ENCODE measurements at regions not wholly inside any gene's neighbourhood (a gene's known extent, or its start where the extent isn't known, plus 50 kb on each side); places are given as distances from the start of the nearest gene placed in this dataset.
"Not testable (repeated sequence)": the region's sequence is repeated elsewhere in the genome, so short reads cannot be mapped to it uniquely, and the experiment has no call there.

DNA sequence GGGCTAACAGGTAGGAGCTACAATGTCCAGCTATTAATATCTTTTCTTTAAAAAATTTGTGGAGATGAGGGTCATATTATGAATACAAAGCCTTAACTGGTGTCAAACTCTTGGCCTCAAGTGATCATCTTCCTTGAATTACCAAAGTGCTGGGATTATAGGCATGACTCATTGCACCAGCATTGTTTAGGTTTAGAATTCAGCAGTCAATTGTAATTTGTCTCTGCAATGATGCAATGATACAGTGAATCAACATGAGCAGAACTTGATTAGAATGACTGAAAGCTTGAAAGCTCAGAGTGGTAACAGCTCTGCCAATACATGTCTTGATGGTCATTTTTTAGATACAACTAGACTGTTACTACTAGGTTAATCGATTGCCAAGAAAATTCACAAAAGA lies 752.8 kb upstream of the MIR17HG start:
- peaks cover 3% of the 10 kb centered on the region for H3K27me3 Mint-ChIP-seq (ENCODE audit: insufficient read depth, low read depth)
- Histone ChIP-seq H3K79me2 (ENCODE audit: low read depth) (no peaks in the 10 kb centered on the region), H3K27ac (no peak overlapping the region), H2AFZ (replicated peaks) (no peak overlapping the region), H3K4me1 (no peaks in the 10 kb centered on the region), H4K20me1 (ENCODE audit: low read depth) (no peaks in the 10 kb centered on the region), H3F3A (ENCODE audit: low read depth) (no peaks in the 10 kb centered on the region), H3K27me3 (no peaks in the 10 kb centered on the region), H3K9me3 (ENCODE audit: low read depth) (no peaks in the 10 kb centered on the region), H3K36me3 (no peaks in the 10 kb centered on the region), H3K4me3 (no peak overlapping the region), H3K4me2 (no peak overlapping the region), H3K9ac (no peak overlapping the region)
- H3K27ac Mint-ChIP-seq = no peak overlapping the region
- peaks cover 2% of the 10 kb centered on the region for H3K36me3 Mint-ChIP-seq
- peaks cover 8% of the 10 kb centered on the region for H3K9me3 Mint-ChIP-seq
- no peak for DNase-seq (ENCODE audit: low spot score)
- no peak overlapping the region for H3K4me3 Mint-ChIP-seq
- TF ChIP-seq EZH2phosphoT487 (IDR thresholded peaks at IDR 0.05) (no peak), EZH2 (IDR thresholded peaks at IDR 0.05) (no peak)
- TF ChIP-seq, protein P1, sequence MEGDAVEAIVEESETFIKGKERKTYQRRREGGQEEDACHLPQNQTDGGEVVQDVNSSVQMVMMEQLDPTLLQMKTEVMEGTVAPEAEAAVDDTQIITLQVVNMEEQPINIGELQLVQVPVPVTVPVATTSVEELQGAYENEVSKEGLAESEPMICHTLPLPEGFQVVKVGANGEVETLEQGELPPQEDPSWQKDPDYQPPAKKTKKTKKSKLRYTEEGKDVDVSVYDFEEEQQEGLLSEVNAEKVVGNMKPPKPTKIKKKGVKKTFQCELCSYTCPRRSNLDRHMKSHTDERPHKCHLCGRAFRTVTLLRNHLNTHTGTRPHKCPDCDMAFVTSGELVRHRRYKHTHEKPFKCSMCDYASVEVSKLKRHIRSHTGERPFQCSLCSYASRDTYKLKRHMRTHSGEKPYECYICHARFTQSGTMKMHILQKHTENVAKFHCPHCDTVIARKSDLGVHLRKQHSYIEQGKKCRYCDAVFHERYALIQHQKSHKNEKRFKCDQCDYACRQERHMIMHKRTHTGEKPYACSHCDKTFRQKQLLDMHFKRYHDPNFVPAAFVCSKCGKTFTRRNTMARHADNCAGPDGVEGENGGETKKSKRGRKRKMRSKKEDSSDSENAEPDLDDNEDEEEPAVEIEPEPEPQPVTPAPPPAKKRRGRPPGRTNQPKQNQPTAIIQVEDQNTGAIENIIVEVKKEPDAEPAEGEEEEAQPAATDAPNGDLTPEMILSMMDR (IDR thresholded peaks at IDR 0.05) = no peak
- H3K4me1 Mint-ChIP-seq = no peaks in the 10 kb centered on the region

DNA sequence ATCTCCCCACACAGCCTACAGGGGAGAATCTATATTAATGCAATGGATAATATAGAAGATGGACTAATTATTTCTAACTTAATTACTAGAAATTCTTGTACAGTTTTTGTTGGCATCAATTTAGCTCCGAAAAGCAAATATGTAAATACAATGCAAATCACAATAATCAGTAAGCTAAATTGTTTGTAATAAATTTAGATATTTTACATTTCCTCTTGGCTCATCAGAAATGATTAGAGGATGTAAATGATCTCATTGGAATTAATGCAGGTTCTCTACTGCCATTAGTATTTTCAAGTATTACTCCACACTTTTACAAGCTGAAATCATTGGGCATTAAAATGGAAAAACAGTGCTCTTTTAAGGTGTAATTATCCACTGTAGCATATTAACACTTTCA lies 741.8 kb upstream of the MIR17HG start:
- Histone ChIP-seq H4K20me1 (ENCODE audit: low read depth) (no peaks in the 10 kb centered on the region), H3K79me2 (ENCODE audit: low read depth) (no peaks in the 10 kb centered on the region), H3K27ac (no peak overlapping the region), H3K4me1 (no peaks in the 10 kb centered on the region), H3F3A (ENCODE audit: low read depth) (no peaks in the 10 kb centered on the region), H3K4me2 (no peak overlapping the region), H3K9me3 (ENCODE audit: low read depth) (no peaks in the 10 kb centered on the region), H3K4me3 (no peak overlapping the region), H3K9ac (no peak overlapping the region), H2AFZ (replicated peaks) (no peak overlapping the region), H3K27me3 (no peaks in the 10 kb centered on the region), H3K36me3 (no peaks in the 10 kb centered on the region)
- H3K9me3 Mint-ChIP-seq = no peaks in the 10 kb centered on the region
- H3K4me1 Mint-ChIP-seq = no peaks in the 10 kb centered on the region
- no peaks in the 10 kb centered on the region for H3K36me3 Mint-ChIP-seq
- H3K4me3 Mint-ChIP-seq = no peak overlapping the region
- no peaks in the 10 kb centered on the region for H3K27me3 Mint-ChIP-seq (ENCODE audit: insufficient read depth, low read depth)
- no peak for DNase-seq (ENCODE audit: low spot score)
- no peak for TF ChIP-seq EZH2phosphoT487 (IDR thresholded peaks at IDR 0.05)
- TF ChIP-seq EZH2 (IDR thresholded peaks at IDR 0.05) = no peak
- TF ChIP-seq, protein P1 (IDR thresholded peaks at IDR 0.05) = no peak
- H3K27ac Mint-ChIP-seq = no peak overlapping the region

DNA sequence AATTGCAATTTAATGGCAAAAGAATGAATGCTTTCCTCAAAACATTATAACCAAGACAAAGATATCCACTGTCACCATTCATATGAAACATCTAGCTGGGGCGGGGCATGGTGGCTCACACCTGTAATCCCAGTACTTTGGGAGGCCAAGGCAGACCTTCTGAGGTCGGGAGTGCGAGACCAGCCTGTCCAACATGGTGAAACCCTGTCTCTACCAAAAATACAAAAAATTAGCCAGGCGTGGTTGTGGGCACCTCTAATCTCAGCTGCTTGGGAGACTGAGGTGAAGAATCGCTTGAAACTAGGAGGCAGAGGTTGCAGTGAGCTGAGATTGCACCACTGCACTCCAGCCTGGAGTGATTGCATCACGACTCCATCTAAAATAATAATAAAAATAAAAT lies 740.6 kb upstream of the MIR17HG start:
- not testable (repeated sequence) for H3K9me3 ChIP-seq (ENCODE audit: low read depth); H3K4me3 Mint-ChIP-seq; H3K36me3 ChIP-seq; H3K36me3 Mint-ChIP-seq; H3K4me1 Mint-ChIP-seq; H3K4me3 ChIP-seq; H3K4me2 ChIP-seq; H3K27ac ChIP-seq; H3K4me1 ChIP-seq; H3K27me3 Mint-ChIP-seq (ENCODE audit: insufficient read depth, low read depth); H3K9me3 Mint-ChIP-seq; H4K20me1 ChIP-seq (ENCODE audit: low read depth); H3K79me2 ChIP-seq (ENCODE audit: low read depth); H2AFZ ChIP-seq (replicated peaks); DNase-seq (ENCODE audit: low spot score); H3F3A ChIP-seq (ENCODE audit: low read depth); H3K27me3 ChIP-seq; H3K9ac ChIP-seq; H3K27ac Mint-ChIP-seq

DNA sequence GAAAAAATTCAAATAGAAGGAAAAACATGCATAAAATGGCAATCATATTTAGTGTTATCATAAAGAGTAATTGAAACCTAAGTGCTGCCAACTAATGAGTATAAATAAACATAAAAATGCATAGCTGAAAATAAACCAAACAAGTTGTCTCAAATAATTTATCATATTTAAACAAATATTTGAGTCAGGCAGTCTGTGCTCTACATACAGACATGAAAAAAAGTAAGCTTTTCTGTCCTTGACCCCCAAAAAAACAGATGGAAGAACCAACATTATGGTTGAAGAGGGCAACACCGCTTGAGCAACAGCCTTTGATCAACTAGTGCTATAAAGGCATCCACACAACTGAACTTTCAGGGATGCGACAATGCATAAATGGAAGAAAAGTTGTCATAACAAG lies 735.1 kb upstream of the MIR17HG start:
- Mint-ChIP-seq H3K27me3 (ENCODE audit: insufficient read depth, low read depth) (peaks cover 2% of the 10 kb centered on the region), H3K4me3 (no peak overlapping the region), H3K9me3 (peaks cover 6% of the 10 kb centered on the region), H3K27ac (no peak overlapping the region), H3K36me3 (no peaks in the 10 kb centered on the region), H3K4me1 (no peaks in the 10 kb centered on the region)
- Histone ChIP-seq H3K4me3 (no peak overlapping the region), H2AFZ (replicated peaks) (no peak overlapping the region), H3K9ac (no peak overlapping the region), H3K27me3 (no peaks in the 10 kb centered on the region), H3K4me1 (no peaks in the 10 kb centered on the region), H3K36me3 (no peaks in the 10 kb centered on the region), H3K4me2 (no peak overlapping the region), H3K9me3 (ENCODE audit: low read depth) (no peaks in the 10 kb centered on the region), H3K27ac (no peak overlapping the region), H3K79me2 (ENCODE audit: low read depth) (no peaks in the 10 kb centered on the region), H4K20me1 (ENCODE audit: low read depth) (no peaks in the 10 kb centered on the region), H3F3A (ENCODE audit: low read depth) (no peaks in the 10 kb centered on the region)
- no peak for DNase-seq (ENCODE audit: low spot score)
- no peak for TF ChIP-seq EZH2phosphoT487 (IDR thresholded peaks at IDR 0.05)
- no peak for TF ChIP-seq EZH2 (IDR thresholded peaks at IDR 0.05)
- TF ChIP-seq, protein P1 (IDR thresholded peaks at IDR 0.05) = no peak

Data from neural progenitor cell (in vitro differentiated cells).